ENCODE measurements at regions not wholly inside any gene's neighbourhood (a gene's known extent, or its start where the extent isn't known, plus 50 kb on each side); places are given as distances from the start of the nearest gene placed in this dataset.

GRCh38 chr13:90918536-90918935 lies 429.0 kb upstream of the MIR17HG start:
- no peak for TF ChIP-seq CTCF (IDR thresholded peaks at IDR 0.05)
- TF ChIP-seq POLR2A (IDR thresholded peaks at IDR 0.05): no peak

Data from esophagus squamous epithelium (tissue), 4 donors.